HG03103 (cell line): ENCODE measurements at regions not wholly inside any gene's neighbourhood (a gene's known extent, or its start where the extent isn't known, plus 50 kb on each side); places are given as distances from the start of the nearest gene placed in this dataset.

Experiments
- ATAC-seq: cut with Tn5 transposase; IDR thresholded peaks from one replicate; pipeline ENCODE4 v1.9.1; 2021; ENCODE audit warnings: low read depth; ENCODE audit not compliant: unreplicated experiment

DNA sequence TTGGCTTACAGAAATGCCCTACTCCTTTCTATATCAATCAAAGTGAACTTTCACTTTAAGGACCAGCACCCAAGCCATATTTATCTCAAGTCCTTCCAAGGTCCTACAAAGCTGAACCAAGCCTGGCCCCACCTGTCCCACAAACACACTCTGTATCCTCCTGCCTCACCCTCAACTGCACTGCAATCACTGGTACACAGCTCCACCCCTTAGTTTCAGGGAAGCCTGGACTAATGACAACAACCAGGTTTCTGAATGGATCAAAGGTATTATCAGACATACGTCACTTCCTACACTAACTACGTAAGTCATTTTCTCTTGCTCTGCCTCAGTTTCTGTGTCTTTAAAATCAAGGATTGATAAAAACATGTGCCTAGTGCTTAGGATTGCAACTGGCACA is 205.6 kb upstream of the HS3ST1 start:
- no peak for ATAC-seq

DNA sequence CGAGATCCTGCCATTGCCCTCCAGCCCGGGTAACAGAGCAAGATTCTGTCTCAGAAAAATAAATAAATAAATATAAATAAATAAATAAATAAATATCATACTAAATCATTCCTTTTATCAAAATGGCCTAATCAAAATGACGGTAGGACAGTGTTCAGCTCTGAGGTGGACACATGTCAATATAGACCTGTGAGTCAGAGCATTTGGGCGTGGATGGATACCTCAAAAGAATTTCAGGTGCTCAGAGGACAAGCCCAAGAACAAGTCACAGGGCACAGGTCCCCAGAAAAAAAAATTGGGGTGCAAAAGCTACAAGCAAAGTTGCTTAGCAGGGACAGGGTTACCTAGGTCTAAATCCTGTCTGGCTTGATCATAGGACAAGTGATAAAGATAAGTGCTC is 204.7 kb upstream of the HS3ST1 start:
- ATAC-seq: no peak

DNA sequence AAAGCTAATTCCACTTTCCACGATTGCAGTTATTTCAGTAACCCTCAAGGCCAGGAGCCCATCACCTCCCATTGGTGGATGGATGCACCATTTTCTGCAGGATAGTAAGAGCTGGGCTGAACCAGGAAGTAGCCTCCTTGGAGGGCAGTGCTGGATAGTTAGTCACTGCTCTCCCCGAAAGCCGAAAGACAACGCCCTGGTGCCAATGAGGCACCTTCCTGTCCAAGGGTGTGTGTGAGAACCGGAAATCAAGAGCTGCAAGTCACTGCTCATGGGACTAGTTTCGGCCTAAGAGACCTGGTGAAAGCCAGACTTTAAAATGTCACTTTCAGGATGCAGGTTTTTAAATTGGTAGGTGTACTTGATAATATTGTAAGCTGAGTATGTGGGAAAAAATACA is 203.8 kb upstream of the HS3ST1 start:
- no peak for ATAC-seq

DNA sequence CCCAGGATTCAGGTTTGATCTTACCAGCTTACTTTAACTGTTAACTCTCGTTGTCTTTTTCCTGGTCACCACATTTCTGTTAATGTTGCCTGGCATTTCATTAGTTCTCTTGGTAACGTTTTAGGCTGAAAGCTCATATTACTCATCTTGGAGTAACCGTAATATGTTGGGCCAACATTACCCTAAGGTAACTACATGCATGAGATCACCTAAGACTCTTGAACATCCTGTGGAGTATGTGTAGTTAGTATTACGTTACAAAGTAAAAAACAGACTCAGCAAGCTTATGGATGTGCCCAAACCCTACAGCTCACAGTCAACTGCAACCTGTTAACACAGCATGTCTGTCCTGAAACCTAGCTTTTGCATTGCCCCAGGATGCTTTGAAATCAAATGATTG is 203.3 kb upstream of the HS3ST1 start:
- no peak for ATAC-seq

DNA sequence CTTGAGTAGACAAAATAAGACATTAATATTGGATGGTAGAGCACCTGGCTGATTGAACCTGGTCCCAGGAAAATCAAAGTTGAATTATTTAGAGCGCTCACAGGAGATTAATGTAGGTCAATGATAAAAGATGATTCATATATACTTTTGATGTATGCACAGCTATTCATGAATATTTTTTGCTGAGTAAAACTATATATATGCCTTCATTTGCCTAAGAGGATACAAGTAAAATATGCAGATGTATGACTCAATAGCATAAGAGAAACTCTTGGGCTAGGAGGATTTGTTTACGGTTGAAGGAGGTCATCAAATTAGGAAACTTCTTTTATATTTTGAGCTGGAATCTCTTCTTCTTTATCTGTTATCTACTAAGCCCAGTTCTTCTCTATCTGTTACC is 202.7 kb upstream of the HS3ST1 start:
- no peak for ATAC-seq

DNA sequence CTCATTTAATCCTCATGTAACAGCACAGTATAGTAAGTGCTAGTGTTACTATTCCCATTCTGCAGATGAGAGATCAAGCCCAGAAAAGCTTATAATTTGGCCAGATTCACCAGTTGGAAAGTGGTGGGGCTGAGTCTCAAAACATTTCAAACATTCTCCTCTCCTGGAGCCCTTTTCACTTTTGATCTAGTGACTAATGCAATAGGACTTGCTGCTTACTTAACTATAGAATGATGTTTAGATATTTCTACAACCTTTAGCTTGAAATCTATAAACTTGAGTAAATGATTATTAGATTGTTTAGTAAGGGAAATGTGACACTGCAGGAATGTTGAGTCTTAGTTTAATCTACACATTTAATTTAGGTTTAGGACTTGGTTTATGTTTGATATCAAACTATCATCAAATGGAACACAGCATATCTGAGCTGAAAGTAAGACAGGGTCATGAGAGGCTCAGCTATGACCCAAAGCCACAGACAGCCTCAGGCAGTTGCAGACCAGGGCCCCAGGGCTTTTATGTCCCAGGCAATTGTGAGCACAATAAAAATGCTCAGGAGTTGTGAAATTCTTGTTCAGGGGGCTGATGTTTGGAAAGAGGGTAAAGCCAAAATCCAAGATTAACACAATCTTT is 199.5 kb upstream of the HS3ST1 start:
- ATAC-seq: no peak

DNA sequence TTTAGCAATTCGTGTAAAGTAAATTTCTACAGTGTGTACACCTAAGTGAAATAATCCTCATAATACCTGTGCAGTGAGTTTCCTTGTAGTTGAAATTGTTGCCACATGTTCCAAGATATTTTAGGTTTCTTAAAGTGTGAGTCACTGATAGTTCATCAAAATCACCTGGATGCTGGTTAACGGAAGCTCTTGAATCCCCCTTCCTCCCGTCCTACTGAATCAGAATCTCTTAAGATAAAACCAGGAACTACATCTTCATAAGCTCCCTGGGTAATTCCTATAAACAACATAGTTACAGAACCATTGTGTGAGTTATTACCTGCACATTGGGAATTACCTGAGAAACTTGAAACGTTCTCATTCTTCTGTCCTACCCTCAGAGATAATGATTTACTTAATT is 197.4 kb upstream of the HS3ST1 start:
- ATAC-seq: no peak

DNA sequence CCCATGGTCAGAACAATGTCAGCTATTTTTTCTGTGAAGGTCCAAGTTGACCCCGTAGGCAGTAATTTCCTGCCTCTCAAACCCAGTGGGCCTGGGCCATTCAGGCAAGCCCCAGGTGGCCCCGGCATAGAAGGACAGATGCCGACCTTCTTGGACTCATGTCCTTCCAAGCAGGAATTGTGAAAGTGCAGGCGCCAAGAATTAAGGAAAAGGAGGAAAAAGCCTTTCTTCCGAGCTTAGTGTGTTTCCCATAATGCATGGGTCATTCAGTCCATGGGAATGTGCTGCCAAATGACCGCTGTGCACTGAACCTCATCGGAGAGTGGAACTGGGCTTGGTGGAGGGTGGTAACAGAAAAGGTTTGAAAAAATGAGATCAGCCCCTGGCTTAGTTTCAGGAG is 196.5 kb upstream of the HS3ST1 start:
- ATAC-seq: no peak

DNA sequence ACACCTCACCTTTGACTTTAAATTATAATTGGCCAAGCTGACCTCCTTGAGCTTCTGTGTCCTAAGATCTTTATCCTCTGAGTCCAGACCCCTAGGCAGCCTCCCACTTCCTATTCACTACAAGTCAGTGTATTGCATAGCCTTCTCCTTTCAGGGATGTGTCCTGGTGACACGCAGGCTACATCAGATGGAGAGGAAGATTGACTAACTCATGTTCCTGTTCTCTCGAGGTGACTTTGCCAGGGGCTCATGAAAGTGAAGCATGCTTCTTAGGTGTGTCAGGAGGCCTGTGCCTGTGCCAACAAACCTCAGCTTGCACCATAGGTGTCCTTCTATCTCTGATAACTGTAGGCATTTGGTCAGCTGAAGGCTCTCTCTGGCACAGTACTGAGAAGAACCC is 195.7 kb upstream of the HS3ST1 start:
- ATAC-seq: no peak

DNA sequence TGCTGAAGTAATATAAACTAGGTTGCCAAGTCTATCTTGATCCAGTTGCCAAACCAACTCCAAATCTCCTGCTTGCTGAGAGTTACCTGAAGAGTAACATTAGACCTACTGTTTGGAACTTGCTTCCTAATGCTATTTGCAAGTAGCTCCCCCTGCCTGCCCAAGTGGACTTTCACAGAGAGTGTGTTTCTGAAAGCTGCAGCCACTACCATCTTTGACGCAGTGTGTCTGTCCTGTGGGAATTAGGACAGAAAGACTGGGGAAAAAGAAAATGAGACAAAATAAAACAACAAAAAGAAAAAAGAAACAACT is 195.0 kb upstream of the HS3ST1 start:
- no peak for ATAC-seq

DNA sequence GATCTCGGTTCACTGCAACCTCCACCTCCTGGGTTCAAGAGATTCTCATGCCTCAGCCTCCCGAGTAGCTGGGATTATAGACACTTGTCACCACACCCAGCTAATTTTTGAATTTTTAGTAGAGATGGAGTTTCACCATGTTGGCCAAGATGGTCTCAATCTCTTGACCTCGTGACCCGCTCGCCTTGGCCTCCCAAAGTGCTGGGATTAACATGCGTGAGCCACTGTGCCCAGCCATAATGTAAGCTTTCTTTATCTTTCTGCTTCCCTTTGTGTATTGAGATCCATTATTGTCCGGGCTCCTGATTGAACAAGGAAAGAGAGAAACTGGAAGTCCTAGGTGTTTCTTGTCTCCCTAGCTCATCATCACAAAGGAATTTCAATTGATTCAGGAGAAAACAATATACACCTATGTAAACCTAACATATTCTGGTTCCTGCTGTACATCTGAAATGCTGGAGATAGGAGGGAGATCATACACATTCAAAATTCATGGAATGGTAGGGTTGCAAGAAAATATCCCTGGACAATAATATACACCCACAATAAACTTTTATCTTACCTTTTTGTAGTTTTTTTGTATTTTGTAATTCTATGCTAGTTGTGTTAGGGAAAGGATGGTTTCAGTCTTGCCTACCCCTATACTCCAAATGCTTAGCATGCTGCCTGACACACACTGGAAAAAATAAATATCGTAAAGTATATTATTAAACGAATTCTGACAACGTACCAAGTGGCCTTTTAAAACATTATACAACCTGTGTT is 194.4 kb upstream of the HS3ST1 start:
- no peak for ATAC-seq

DNA sequence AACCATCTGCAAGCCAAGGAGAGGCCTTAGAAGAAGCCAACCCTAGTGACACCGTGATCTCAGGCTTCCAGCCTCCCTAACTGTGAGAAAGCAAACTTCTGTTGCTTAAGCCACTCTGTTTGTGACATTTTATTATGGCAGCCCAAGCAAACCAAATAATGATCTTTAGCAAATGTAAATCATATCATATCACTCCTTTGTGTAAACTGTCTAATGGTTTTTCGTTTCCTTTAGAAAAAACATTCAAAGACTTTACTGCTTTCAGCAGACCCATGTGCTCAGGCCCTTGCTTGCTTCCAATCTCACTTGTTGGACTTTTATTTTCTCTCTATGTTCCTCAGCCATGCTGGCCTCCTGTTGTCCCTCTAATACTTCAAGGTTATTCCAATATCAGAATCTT is 192.2 kb upstream of the HS3ST1 start:
- no peak for ATAC-seq

DNA sequence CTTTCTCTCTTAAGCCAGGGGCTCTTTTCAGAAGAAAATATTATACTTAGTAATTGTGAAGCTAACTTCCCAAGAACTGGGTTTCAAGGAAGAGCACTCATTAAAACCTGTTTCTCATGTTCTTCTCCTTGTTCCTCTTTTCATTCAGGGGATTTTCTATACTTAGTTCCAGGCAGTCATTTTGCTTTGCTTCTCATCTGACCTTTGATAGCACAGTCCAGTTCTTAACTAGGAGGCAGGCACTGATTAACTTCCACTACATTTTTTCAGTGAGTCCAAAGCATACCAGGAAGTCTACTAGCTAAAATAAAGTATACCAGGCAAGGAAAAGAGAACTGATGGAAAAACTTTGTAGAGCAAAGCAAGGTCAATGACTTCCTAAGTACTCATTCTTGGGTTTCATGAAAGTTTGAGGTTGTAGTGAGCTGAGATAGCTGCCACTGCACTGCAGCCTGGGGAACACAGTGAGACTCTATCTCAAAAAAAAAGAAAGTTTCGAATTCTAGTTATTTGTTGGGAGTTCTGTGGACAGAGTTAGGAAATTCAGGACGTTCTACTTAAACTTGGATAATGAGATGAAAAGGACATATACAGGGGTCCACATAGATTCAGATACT is 190.1 kb upstream of the HS3ST1 start:
- ATAC-seq: no peak

DNA sequence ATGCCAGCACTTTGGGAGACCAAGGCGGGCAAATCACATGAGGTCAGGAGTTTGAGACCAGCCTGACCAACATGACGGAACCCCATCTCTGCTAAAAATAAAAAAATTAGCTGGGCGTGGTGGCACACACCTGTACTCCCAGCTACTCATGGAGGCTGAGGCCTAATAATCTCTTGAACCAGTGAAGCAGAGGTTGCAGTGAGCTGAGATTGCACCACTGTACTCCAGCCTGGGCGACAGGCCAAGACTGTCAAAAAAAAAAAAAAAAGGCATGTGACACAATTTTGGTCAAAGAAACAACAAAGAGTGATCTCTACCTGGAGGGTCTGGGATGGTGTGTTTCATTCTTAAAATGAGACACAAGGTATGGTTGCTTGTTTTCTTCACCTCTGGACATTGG is 188.2 kb upstream of the HS3ST1 start:
- ATAC-seq: no peak

DNA sequence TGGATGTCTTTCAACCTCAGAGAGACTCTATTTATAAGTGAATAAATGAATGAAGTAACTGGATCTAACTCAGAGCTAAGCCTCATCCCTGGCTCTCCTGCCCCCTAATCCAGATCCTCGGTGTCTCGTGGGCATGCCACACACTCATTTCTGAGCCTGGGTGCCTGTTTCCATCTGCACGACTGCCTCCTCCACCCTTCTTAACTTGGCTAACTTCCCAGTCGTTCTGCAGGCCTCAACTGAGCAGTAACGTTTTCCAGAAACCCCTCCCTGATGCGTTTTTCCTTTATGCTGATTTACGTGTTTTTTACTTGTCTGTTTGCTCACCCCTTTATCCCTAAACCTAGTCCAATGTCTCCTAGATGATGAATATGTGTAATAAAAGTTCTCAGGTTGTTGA is 186.9 kb upstream of the HS3ST1 start:
- no peak for ATAC-seq

DNA sequence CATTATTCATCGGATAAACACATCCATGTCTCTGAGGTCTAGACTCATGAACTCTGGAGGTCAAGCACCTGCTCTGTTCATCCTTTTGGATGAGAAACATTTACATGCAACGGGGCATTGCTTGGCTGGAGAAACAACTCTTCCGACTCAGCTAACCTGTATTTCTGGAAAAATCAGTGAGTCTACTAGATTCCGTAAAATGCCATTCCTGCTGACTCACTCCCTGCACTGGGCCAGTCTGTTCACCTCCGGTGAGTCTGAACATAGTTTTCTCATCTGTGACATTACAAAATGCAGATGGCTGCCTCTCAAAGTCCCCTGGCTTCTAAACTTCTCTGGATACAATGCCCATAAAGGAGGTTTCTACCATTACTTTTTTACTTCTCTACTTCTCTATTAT is 185.7 kb upstream of the HS3ST1 start:
- ATAC-seq: no peak

DNA sequence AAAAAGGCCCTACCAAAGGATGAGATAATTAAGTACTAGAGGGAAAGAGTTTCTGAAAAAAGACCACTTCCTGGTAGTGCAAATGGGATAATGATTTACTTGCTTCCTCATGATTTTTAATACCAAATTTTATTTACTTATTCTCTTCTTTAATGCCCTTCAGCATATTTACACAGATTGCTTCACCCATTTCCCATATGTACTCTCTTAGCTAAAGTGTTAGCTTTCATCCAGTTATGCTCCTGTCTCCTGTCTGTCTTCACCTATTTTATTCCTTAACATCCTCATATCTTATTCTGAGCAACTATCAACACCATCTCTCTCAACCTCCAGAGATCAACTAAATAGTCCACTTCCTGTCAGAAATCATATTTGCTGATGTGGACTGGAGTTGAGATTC is 183.2 kb upstream of the HS3ST1 start:
- ATAC-seq: no peak

DNA sequence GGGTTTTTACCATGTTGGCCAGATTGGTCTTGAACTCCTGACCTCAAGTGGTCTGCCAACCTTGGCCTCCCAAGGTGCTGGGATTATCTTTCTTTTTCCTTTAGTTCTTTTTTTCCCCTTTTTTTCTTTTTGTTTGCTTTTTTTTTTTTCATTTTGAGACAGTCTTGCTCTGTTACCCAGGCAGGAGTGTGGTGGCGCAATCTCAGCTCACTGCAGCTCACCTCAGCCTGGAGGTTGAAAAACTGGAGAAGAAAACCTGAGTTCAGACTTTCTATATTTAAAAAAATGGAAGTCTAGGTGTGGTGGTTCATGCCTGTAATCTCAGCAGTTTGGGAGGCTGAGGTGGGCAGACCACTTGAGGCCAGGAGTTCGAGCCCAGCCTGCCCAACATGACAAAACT is 181.1 kb upstream of the HS3ST1 start:
- no peak for ATAC-seq

DNA sequence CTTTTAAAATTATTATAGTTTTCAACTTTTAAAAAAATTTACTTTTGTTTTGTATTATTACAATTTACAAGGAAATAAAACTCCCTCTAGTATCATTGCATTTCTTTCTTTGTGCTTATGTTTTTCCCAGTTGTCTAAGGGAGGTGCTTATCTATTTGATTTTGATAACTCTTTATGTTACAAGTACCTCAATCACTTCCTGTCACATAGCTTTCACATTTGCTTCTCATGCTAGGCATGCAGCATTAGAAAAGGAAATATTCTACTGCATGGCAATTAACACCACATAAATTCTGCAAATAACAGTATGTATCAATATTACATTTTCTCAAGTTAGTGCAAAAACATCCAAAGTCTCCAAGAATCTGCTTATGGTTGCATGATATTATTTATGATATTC is 180.3 kb upstream of the HS3ST1 start:
- ATAC-seq: no peak

DNA sequence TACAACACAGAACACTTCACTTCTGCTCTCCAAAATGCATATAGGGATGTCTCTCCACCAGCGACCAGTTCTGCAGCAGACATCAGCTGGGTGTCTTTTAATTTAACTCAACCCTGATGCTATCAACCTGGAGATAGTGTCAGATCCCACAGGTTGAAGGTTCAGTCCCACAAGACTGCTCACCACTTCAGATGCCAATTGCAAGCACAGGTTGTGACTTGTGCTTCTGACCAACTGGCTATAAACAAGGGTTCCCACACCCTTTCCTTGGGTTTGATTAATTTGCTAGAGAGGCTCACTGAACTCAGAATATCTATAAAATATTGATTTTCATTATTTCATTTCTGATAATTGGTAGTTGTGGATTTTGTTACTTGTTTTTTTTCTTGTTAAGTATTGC is 177.4 kb upstream of the HS3ST1 start:
- ATAC-seq: no peak

DNA sequence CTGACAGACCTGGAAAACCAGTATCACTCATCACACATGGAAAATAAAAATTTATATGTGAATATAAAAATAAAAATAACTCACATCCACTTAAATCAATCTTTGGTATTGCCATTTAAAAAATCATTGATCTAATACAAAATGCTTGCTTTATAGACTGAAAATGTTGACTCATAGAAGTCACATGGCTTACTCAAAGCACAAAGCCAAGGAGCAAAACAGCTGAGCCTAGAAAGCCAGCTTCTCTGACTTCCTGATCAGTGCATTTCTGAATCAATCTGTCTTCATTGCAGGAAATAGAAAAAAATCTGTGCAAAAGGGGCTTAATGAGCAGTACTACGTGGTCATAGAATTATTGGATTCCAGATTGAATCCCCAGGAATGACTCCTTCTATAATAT is 176.9 kb upstream of the HS3ST1 start:
- no peak for ATAC-seq

DNA sequence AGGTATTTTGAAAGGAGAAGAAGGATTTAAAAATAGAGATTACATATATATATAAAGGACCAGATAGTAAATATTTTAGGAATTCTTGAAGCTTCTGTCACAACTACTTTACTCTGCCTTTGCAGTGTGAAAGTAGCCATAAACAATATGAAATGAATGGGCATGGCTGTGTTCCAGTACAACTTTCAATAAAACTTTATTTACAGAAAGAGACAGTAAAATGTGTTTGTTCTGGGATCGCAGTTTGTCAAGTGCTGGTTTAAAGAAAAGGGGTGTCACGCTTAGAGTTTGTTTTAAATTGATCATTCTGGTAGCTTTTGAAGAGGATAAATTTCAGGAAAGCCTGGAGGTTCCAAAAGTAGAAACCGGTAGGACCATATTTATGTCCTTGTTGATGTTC is 176.1 kb upstream of the HS3ST1 start:
- ATAC-seq: no peak
